ENCODE measurements at regions not wholly inside any gene's neighbourhood (a gene's known extent, or its start where the extent isn't known, plus 50 kb on each side); places are given as distances from the start of the nearest gene placed in this dataset.

DNA sequence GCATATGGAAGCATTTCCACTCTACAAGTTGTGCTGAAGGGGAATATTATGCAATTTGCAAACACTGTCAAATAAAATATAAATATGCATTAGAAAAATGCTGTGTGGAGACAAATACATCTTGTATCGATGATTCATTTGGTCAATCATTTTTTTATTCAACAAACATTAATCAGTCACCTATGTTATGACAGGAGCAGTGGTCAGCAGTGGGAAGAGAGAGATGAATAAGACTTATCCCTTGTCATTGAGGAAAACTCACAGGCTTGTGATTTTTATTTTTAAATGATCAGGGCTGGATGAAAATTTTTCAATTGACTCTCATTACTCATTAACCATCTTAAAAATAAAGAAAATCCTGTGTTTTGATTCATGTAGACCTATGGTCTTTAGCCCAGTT lies 574.1 kb downstream of the ACTL7B start:
- intact Hi-C loops (cut with micrococcal nuclease): no loop called here
- no TSS peak for BruUV-seq (replicated peaks)
- H3K27me3 Mint-ChIP-seq (ENCODE audit: insufficient read depth, unreplicated experiment): no peaks in the 10 kb centered on the region
- no peaks in the 10 kb centered on the region for H3K9me3 Mint-ChIP-seq (ENCODE audit: unreplicated experiment)
- ChIA-PET POLR2A (interaction anchor here (1.1 to 1.5 kb wide), 2 partner anchors 9 kb away, joined by 3 read pairs; no protein-coding TSS in a partner anchor), CTCF (interaction anchor here (0.7 kb wide), 1 partner anchor 177 kb away, joined by 3 read pairs; no protein-coding TSS in a partner anchor)
- H3K4me1 Mint-ChIP-seq (ENCODE audit: insufficient read depth, unreplicated experiment): no peaks in the 10 kb centered on the region
- no peak overlapping the region for H3K4me3 Mint-ChIP-seq (ENCODE audit: unreplicated experiment)
- no peak for DNase-seq (ENCODE audit: unreplicated experiment)
- no peak for TF ChIP-seq CTCF (IDR thresholded peaks at IDR 0.05; ENCODE audit: unreplicated experiment)
- H3K27ac Mint-ChIP-seq (ENCODE audit: low read depth, unreplicated experiment): no peak overlapping the region
- H3K36me3 Mint-ChIP-seq (ENCODE audit: insufficient read depth, unreplicated experiment): no peaks in the 10 kb centered on the region

- Mint-ChIP-seq H3K27ac (ENCODE audit: low read depth, unreplicated experiment) (no peak overlapping the region), H3K27me3 (ENCODE audit: insufficient read depth, unreplicated experiment) (no peaks in the 10 kb centered on the region), H3K4me3 (ENCODE audit: unreplicated experiment) (no peak overlapping the region), H3K9me3 (ENCODE audit: unreplicated experiment) (no peaks in the 10 kb centered on the region), H3K4me1 (ENCODE audit: insufficient read depth, unreplicated experiment) (peaks cover 6% of the 10 kb centered on the region), H3K36me3 (ENCODE audit: insufficient read depth, unreplicated experiment) (no peaks in the 10 kb centered on the region)
- ChIA-PET POLR2A (interaction anchor here (0.7 to 1.2 kb wide), 3 partner anchors 18 to 790 kb away, joined by 3 to 5 read pairs (median 4); no protein-coding TSS in a partner anchor), CTCF (interaction anchor here (0.6 to 0.7 kb wide), 2 partner anchors 523 to 544 kb away, joined by 3 to 4 read pairs; no protein-coding TSS in a partner anchor)
- no TSS peak for BruUV-seq (replicated peaks)
- DNase-seq (ENCODE audit: unreplicated experiment): no peak
- no peak for TF ChIP-seq CTCF (IDR thresholded peaks at IDR 0.05; ENCODE audit: unreplicated experiment)
- intact Hi-C loops (cut with micrococcal nuclease): no loop called here
Observed at GRCh38 chr9:108278341-108278740, 577.4 kb downstream of the ACTL7B start.

- Mint-ChIP-seq H3K27me3 (ENCODE audit: insufficient read depth, unreplicated experiment) (no peaks in the 10 kb centered on the region), H3K4me1 (ENCODE audit: insufficient read depth, unreplicated experiment) (peaks cover 13% of the 10 kb centered on the region)
- CTCF ChIA-PET: interaction anchor here (0.6 kb wide), 2 partner anchors 335 to 394 kb away, joined by 3 read pairs; no protein-coding TSS in a partner anchor
Observed at GRCh38 chr9:108277216-108277615, 578.6 kb downstream of the ACTL7B start.

DNA sequence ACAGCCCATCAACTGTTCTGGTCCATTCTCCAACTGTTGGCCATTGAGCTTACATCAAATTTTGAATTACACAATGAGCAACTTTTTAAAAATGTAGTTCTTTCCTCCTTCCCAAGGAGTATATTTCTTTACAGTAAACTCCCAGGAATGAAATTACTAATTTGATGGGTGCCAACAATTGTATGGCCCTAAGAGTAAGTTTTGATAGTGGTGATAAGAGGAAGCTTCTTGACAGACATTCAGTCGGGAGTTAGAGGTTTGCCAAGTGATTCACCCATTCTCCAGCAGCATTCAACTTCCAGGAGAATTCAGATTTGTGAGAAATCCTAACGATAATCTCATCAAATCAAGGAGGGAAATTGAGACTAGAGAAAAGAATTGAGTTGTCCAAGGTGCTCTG lies 579.9 kb downstream of the ACTL7B start:
- no peak for DNase-seq (ENCODE audit: unreplicated experiment)
- ChIA-PET CTCF (interaction anchor here (0.6 kb wide), 2 partner anchors 89 to 853 kb away, joined by 3 to 9 read pairs; no protein-coding TSS in a partner anchor), POLR2A (interaction anchor here (3.0 kb wide), 1 partner anchor 15 kb away, joined by 11 read pairs; no protein-coding TSS in a partner anchor)
- Mint-ChIP-seq H3K27me3 (ENCODE audit: insufficient read depth, unreplicated experiment) (no peaks in the 10 kb centered on the region), H3K9me3 (ENCODE audit: unreplicated experiment) (no peaks in the 10 kb centered on the region), H3K4me1 (ENCODE audit: insufficient read depth, unreplicated experiment) (peaks cover 21% of the 10 kb centered on the region), H3K27ac (ENCODE audit: low read depth, unreplicated experiment) (no peak overlapping the region), H3K36me3 (ENCODE audit: insufficient read depth, unreplicated experiment) (no peaks in the 10 kb centered on the region), H3K4me3 (ENCODE audit: unreplicated experiment) (no peak overlapping the region)
- intact Hi-C loops (cut with micrococcal nuclease): no loop called here
- BruUV-seq (replicated peaks): no TSS peak
- no peak for TF ChIP-seq CTCF (IDR thresholded peaks at IDR 0.05; ENCODE audit: unreplicated experiment)

More at GRCh38 chr9:108277216-108277615, 578.6 kb downstream of the ACTL7B start:
- Mint-ChIP-seq H3K27ac (ENCODE audit: low read depth, unreplicated experiment) (no peak overlapping the region), H3K9me3 (ENCODE audit: unreplicated experiment) (no peaks in the 10 kb centered on the region), H3K4me3 (ENCODE audit: unreplicated experiment) (no peak overlapping the region), H3K36me3 (ENCODE audit: insufficient read depth, unreplicated experiment) (no peaks in the 10 kb centered on the region)
- BruUV-seq (replicated peaks): no TSS peak
- intact Hi-C loops (cut with micrococcal nuclease): no loop called here
- TF ChIP-seq CTCF (IDR thresholded peaks at IDR 0.05; ENCODE audit: unreplicated experiment): no peak
- no peak for DNase-seq (ENCODE audit: unreplicated experiment)
- POLR2A ChIA-PET: interaction anchor here (3.0 kb wide), 1 partner anchor 17 kb away, joined by 11 read pairs; no protein-coding TSS in a partner anchor
